ENCODE measurements at regions not wholly inside any gene's neighbourhood (a gene's known extent, or its start where the extent isn't known, plus 50 kb on each side); places are given as distances from the start of the nearest gene placed in this dataset.

DNA sequence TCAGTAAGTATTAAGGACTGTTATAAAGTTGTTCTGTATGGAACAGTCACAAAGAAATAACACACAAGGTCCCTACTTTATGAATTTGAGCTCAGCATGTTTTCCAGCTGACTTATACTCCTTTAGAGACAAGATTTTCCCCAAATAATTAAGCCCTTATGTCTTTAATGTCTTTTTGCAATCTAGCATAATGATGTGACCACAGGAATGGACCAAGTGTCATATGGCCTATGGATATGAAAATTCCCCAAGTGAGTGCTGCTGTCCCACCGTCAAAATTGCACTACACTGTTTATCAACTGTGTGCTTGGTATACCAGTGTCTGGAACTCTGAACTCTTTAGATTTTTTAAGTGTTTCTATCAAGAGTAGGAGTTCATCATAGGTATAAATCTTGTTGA lies 369.6 kb downstream of the PID1 start:
- TF ChIP-seq CTCF (IDR thresholded peaks at IDR 0.05), result no peak
- TF ChIP-seq POLR2AphosphoS5 (IDR thresholded peaks at IDR 0.05; ENCODE audit: low read depth, low read length), result no peak
- no peak for TF ChIP-seq SIN3A (IDR thresholded peaks at IDR 0.05; ENCODE audit: borderline replicate concordance, insufficient read depth, low read depth, low read length)
- TF ChIP-seq TCF7L2 (IDR thresholded peaks at IDR 0.05; ENCODE audit: low read depth, low read length), result no peak

All from Panc1 (cell line).